ENCODE measurements at regions not wholly inside any gene's neighbourhood (a gene's known extent, or its start where the extent isn't known, plus 50 kb on each side); places are given as distances from the start of the nearest gene placed in this dataset.
"Not testable (repeated sequence)": the region's sequence is repeated elsewhere in the genome, so short reads cannot be mapped to it uniquely, and the experiment has no call there.

GRCh38 chr12:131466306-131466705 lies 244.6 kb upstream of the SFSWAP start:
- POLR2A ChIA-PET = no interaction called here
- Mint-ChIP-seq H3K4me3 (ENCODE audit: unreplicated experiment) (no peak overlapping the region), H3K27ac (ENCODE audit: low read depth, unreplicated experiment) (no peak overlapping the region), H3K27me3 (ENCODE audit: insufficient read depth, unreplicated experiment) (peaks cover 38% of the 10 kb centered on the region), H3K9me3 (ENCODE audit: unreplicated experiment) (no peaks in the 10 kb centered on the region), H3K4me1 (ENCODE audit: insufficient read depth, unreplicated experiment) (no peaks in the 10 kb centered on the region), H3K36me3 (ENCODE audit: insufficient read depth, unreplicated experiment) (no peaks in the 10 kb centered on the region)
- no peak for TF ChIP-seq CTCF (IDR thresholded peaks at IDR 0.05; ENCODE audit: unreplicated experiment)
- BruUV-seq (replicated peaks) = no TSS peak
- intact Hi-C loops (cut with micrococcal nuclease) = no loop called here
- CTCF ChIA-PET = interaction anchor here (0.7 to 1.5 kb wide), 3 partner anchors 10 to 212 kb away, joined by 3 to 6 read pairs (median 3); no protein-coding TSS in a partner anchor
- no peak for DNase-seq (ENCODE audit: unreplicated experiment)

- DNase-seq (ENCODE audit: unreplicated experiment) = no peak
- ChIA-PET POLR2A (no interaction called here), CTCF (interaction anchor here (1.5 kb wide), 1 partner anchor 12 kb away, joined by 6 read pairs; no protein-coding TSS in a partner anchor)
- no peaks in the 10 kb centered on the region for H3K36me3 Mint-ChIP-seq (ENCODE audit: insufficient read depth, unreplicated experiment)
- BruUV-seq (replicated peaks) = no TSS peak
- H3K9me3 Mint-ChIP-seq (ENCODE audit: unreplicated experiment) = no peaks in the 10 kb centered on the region
- H3K4me1 Mint-ChIP-seq (ENCODE audit: insufficient read depth, unreplicated experiment) = no peaks in the 10 kb centered on the region
- intact Hi-C loops (cut with micrococcal nuclease) = no loop called here
- no peak for TF ChIP-seq CTCF (IDR thresholded peaks at IDR 0.05; ENCODE audit: unreplicated experiment)
- no peak overlapping the region for H3K27ac Mint-ChIP-seq (ENCODE audit: low read depth, unreplicated experiment)
- H3K4me3 Mint-ChIP-seq (ENCODE audit: unreplicated experiment) = no peak overlapping the region
- peaks cover 40% of the 10 kb centered on the region for H3K27me3 Mint-ChIP-seq (ENCODE audit: insufficient read depth, unreplicated experiment)
These were observed 244.0 kb upstream of the SFSWAP start for GRCh38 chr12:131466932-131467331.

DNA sequence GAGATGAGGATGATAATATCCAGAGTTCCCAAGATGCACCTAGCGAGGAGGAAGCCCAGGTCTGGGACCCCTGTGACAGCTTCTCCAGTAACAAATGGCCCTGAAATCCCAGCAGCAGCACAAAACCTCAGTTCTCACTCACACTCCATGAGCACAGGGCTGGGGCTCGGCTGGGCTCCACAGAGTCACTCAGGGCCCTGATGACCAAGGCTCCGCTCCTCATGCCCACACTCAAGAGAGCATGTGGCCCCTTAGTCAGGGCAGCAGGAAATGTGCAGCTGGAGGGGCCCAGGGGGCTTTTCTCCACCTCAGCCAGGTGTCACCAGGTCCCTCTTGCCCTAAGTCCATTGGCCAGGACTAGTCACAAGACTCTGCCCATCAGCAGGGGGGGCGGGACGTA lies 242.7 kb upstream of the SFSWAP start:
- CTCF ChIA-PET = interaction anchor here (0.7 kb wide), 2 partner anchors 66 to 362 kb away, joined by 3 to 4 read pairs; no protein-coding TSS in a partner anchor
- BruUV-seq (replicated peaks) = no TSS peak
- Mint-ChIP-seq H3K9me3 (ENCODE audit: unreplicated experiment) (no peaks in the 10 kb centered on the region), H3K4me1 (ENCODE audit: insufficient read depth, unreplicated experiment) (no peaks in the 10 kb centered on the region), H3K4me3 (ENCODE audit: unreplicated experiment) (no peak overlapping the region), H3K27me3 (ENCODE audit: insufficient read depth, unreplicated experiment) (peaks cover 28% of the 10 kb centered on the region), H3K27ac (ENCODE audit: low read depth, unreplicated experiment) (no peak overlapping the region), H3K36me3 (ENCODE audit: insufficient read depth, unreplicated experiment) (no peaks in the 10 kb centered on the region)
- no peak for TF ChIP-seq CTCF (IDR thresholded peaks at IDR 0.05; ENCODE audit: unreplicated experiment)
- intact Hi-C loops (cut with micrococcal nuclease) = no loop called here
- POLR2A ChIA-PET = no interaction called here
- no peak for DNase-seq (ENCODE audit: unreplicated experiment)

DNA sequence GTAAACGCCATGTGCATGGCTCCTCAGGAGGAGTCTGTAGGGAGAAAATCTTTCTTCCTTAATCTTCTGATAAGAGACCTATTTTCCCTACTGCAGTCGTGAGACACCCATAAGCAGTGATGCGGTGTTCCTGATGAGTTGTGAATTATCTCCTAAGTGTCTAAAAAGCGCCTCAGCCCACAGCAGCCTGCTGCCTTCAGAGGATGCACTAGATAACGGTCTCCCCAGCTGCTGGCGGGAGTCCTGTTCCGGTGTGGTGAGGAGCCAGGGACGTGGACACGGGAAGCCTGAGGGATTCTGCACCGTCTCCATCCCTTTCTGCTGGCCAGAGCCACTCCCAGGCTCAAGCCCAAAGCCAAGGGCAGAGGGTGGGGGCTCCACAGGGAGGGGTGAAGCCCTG lies 240.9 kb upstream of the SFSWAP start:
- DNase-seq (ENCODE audit: unreplicated experiment); intact Hi-C loops (cut with micrococcal nuclease); POLR2A ChIA-PET; BruUV-seq (replicated peaks); H3K4me1 Mint-ChIP-seq (ENCODE audit: insufficient read depth, unreplicated experiment); H3K4me3 Mint-ChIP-seq (ENCODE audit: unreplicated experiment); H3K36me3 Mint-ChIP-seq (ENCODE audit: insufficient read depth, unreplicated experiment); H3K27ac Mint-ChIP-seq (ENCODE audit: low read depth, unreplicated experiment); H3K9me3 Mint-ChIP-seq (ENCODE audit: unreplicated experiment); CTCF ChIA-PET: not testable (repeated sequence)
- peaks cover 14% of the 10 kb centered on the region for H3K27me3 Mint-ChIP-seq (ENCODE audit: insufficient read depth, unreplicated experiment)

All from MCF 10A (cell line).